Activated CD8-positive, alpha-beta memory T cell treated with anti-CD3 and anti-CD28 coated beads for 24 hours (primary cell): ENCODE measurements at regions not wholly inside any gene's neighbourhood (a gene's known extent, or its start where the extent isn't known, plus 50 kb on each side); places are given as distances from the start of the nearest gene placed in this dataset.
"Not testable (repeated sequence)": the region's sequence is repeated elsewhere in the genome, so short reads cannot be mapped to it uniquely, and the experiment has no call there.

ENCODE experiments used
- DNase-seq: peaks from one replicate; pipeline ENCODE4 v3.0.0-alpha.2; 2020

- not testable (repeated sequence) for DNase-seq
These were observed 61.1 kb downstream of the DEFB131A start for GRCh38 chr4:9505341-9505740.

- not testable (repeated sequence) for DNase-seq
These were observed 62.5 kb downstream of the DEFB131A start for GRCh38 chr4:9506672-9507071.

GRCh38 chr4:9512941-9513340 lies 68.7 kb downstream of the DEFB131A start:
- DNase-seq: not testable (repeated sequence)

- not testable (repeated sequence) for DNase-seq
These were observed 75.4 kb downstream of the DEFB131A start for GRCh38 chr4:9519631-9520030.

GRCh38 chr4:9522903-9523302 lies 78.7 kb downstream of the DEFB131A start:
- not testable (repeated sequence) for DNase-seq

- DNase-seq: not testable (repeated sequence)
These were observed 80.2 kb downstream of the DEFB131A start for GRCh38 chr4:9524406-9524805.

GRCh38 chr4:9532134-9532862 lies 88.1 kb downstream of the DEFB131A start:
- peak; percentile 93 for DNase-seq

- DNase-seq: not testable (repeated sequence)
These were observed 88.6 kb downstream of the DEFB131A start for GRCh38 chr4:9532863-9533192.

GRCh38 chr4:9537101-9537500 lies 92.9 kb downstream of the DEFB131A start:
- not testable (repeated sequence) for DNase-seq

GRCh38 chr4:9539939-9540520 lies 95.8 kb downstream of the DEFB131A start:
- not testable (repeated sequence) for DNase-seq

- not testable (repeated sequence) for DNase-seq
These were observed 97.2 kb downstream of the DEFB131A start for GRCh38 chr4:9541388-9541915.

GRCh38 chr4:9544851-9545250 lies 100.6 kb downstream of the DEFB131A start:
- DNase-seq: not testable (repeated sequence)

GRCh38 chr4:9547470-9547869 lies 103.3 kb downstream of the DEFB131A start:
- not testable (repeated sequence) for DNase-seq

GRCh38 chr4:9556076-9556475 lies 111.9 kb downstream of the DEFB131A start:
- not testable (repeated sequence) for DNase-seq

- not testable (repeated sequence) for DNase-seq
These were observed 133.7 kb downstream of the DEFB131A start for GRCh38 chr4:9577869-9578268.

GRCh38 chr4:9582880-9583279 lies 138.7 kb downstream of the DEFB131A start:
- DNase-seq: not testable (repeated sequence)

GRCh38 chr4:9592010-9592409 lies 147.8 kb downstream of the DEFB131A start:
- no peak for DNase-seq

GRCh38 chr4:9594948-9595347 lies 150.7 kb downstream of the DEFB131A start:
- no peak for DNase-seq

GRCh38 chr4:9595531-9595930 lies 151.3 kb downstream of the DEFB131A start:
- DNase-seq: not testable (repeated sequence)

- no peak for DNase-seq
These were observed 155.1 kb downstream of the DEFB131A start for GRCh38 chr4:9599266-9599665.

- no peak for DNase-seq
These were observed 156.0 kb downstream of the DEFB131A start for GRCh38 chr4:9600246-9600645.

GRCh38 chr4:9602389-9602914 lies 158.2 kb downstream of the DEFB131A start:
- no peak for DNase-seq

GRCh38 chr4:9604031-9604892 lies 160.0 kb downstream of the DEFB131A start:
- DNase-seq: peak; percentile 77
